DMS153 treated with DMSO at 0.1 percent for 48 hours (cell line): ENCODE measurements at regions not wholly inside any gene's neighbourhood (a gene's known extent, or its start where the extent isn't known, plus 50 kb on each side); places are given as distances from the start of the nearest gene placed in this dataset.

ENCODE experiments used
- DNase-seq: peaks from one replicate; lab custom pipeline; 2025; ENCODE audit not compliant: unreplicated experiment; lab: John Stamatoyannopoulos, UW

DNA sequence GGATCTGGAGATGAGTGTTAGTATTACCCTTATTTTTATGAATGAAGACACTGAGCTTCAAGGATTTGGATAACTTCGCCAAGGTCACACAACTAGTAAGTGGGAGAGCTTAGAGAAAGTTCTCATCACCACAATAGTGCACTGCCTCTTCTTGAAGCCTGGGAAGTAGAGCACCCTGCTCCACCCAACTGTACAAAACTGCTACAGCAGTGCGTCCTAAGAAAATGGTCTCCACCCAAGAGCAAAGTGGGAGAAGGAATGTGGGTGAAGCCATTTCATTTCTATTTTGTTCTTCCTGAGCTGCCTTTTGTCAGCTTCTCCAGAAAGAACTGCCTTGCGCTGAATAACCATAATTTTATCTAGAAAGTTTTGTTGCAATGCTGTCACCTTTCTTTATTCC lies 403.9 kb upstream of the FAT3 start:
- no peak for DNase-seq

DNA sequence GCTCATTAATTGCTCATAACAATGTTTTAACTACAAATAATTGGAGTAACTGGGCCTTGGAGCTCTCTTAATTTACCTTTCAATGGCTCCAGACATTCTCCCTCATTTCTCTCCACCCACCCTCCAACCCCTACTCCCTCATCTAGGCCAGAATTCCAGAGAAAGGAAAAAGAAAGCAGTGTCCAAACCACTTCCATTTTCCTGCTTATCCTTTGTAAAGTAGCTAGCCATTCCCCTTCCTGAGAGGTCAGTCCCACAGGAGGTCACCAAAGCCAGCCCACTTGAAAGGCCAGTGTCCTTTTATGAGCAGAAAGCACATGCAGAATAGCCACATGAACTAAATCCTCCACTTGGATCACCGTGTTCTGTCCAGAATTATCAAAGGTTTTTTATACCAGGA lies 404.8 kb upstream of the FAT3 start:
- no peak for DNase-seq

- no peak for DNase-seq
Measured at GRCh38 chr11:91819195-91819594, 405.4 kb upstream of the FAT3 start.

DNA sequence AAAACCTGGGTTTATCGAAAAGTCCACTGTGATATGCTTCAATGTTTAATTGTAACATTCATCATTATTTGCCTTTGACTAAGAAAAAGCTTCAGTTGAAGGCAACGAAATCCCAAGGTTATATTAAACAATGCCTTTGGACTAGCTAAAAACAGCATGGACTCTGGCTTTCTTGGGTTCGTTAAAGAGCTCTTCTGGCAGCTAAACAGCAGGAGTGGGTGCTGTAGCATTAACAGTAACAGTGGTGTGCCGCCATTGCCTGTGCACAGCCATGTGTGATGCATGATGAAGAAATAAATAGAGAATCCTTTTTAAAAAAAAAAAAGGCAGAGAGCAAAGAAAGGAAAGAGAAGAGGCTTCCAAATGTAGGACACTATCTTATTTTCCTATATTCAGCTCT lies 406.6 kb upstream of the FAT3 start:
- no peak for DNase-seq

- DNase-seq: no peak
Measured at GRCh38 chr11:91813263-91813662, 411.4 kb upstream of the FAT3 start.

DNA sequence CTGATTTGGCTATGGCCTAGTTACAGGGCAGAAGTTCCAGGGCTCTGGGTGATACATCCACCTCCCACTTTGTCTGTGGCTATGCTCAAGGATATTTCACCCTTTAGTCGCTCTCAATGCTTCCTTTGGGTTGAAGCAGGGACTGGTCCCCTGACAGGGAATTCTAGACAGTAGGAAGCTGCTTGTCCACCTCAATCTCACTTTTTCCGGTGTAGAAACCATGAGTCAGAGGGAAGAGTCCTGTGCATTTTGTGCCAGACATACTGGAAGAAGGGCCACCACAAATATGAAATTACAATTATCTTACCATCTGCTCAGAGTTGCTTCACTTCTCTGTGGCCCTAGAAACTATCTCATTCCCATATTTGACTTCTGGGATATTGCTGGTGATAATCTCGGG lies 413.7 kb upstream of the FAT3 start:
- DNase-seq: no peak

GRCh38 chr11:91805293-91805692 lies 419.3 kb upstream of the FAT3 start:
- DNase-seq: no peak

- DNase-seq: no peak
Measured at GRCh38 chr11:91804042-91804441, 420.6 kb upstream of the FAT3 start.

DNA sequence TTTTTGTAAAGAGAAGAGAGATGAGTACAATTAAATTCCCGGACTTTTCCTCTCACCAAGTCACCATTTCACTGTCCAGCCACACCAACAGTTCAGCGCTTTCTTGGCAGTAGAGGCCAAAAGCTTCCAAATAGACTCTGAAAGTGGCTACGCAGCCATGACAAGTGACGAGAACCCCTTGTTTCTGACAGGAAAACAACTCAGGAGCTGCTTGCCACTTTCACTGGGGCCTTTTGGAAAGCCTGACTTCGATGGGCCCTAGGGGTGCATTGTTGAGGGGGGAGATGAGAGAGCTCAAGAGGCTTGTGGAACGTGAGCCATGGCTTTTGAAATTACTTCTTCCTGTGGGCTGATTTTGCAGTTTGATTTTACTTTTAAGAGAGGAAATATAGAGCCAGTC lies 422.1 kb upstream of the FAT3 start:
- DNase-seq: no peak

GRCh38 chr11:91800208-91800914 lies 424.3 kb upstream of the FAT3 start:
- no peak for DNase-seq

- no peak for DNase-seq
Measured at GRCh38 chr11:91798240-91798639, 426.4 kb upstream of the FAT3 start.

- DNase-seq: no peak
Measured at GRCh38 chr11:91796999-91797398, 427.6 kb upstream of the FAT3 start.

DNA sequence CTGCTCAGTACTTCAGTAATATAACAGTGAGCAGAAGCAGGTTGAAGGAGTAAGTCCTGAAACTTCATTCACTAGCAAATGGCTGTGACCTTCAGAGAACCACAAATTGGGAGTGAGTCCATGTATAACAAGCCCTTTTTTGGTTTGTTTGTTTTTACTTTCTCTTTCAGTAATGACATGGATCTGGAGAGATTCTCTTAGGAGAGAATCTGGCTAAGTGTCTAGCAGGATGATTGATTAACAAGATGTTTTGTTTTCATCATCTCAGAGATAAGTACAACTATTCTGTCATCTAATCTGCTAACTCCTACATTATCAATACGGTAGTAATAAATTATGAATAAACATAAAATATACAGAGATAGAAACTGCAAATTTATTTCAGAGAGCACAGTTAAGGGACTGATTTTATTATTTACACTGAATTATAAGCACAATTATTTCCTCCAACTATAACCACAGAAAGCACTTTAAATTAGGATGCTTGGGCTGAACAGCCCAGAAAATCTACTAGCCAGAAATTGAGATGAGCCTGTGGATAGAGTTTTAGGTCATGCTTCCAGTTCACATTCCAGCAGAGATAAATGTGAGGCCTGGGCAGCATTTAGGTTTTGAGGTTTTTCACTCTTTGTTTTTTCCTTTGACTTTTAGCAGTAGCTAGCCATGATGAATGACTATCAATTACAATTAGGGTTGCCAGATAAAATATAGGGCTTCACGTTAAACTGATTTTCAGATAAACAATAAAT lies 429.3 kb upstream of the FAT3 start:
- no peak for DNase-seq

GRCh38 chr11:91794146-91794545 lies 430.5 kb upstream of the FAT3 start:
- no peak for DNase-seq

GRCh38 chr11:91792779-91793262 lies 431.8 kb upstream of the FAT3 start:
- DNase-seq: no peak

- DNase-seq: no peak
Measured at GRCh38 chr11:91791171-91791468, 433.5 kb upstream of the FAT3 start.

DNA sequence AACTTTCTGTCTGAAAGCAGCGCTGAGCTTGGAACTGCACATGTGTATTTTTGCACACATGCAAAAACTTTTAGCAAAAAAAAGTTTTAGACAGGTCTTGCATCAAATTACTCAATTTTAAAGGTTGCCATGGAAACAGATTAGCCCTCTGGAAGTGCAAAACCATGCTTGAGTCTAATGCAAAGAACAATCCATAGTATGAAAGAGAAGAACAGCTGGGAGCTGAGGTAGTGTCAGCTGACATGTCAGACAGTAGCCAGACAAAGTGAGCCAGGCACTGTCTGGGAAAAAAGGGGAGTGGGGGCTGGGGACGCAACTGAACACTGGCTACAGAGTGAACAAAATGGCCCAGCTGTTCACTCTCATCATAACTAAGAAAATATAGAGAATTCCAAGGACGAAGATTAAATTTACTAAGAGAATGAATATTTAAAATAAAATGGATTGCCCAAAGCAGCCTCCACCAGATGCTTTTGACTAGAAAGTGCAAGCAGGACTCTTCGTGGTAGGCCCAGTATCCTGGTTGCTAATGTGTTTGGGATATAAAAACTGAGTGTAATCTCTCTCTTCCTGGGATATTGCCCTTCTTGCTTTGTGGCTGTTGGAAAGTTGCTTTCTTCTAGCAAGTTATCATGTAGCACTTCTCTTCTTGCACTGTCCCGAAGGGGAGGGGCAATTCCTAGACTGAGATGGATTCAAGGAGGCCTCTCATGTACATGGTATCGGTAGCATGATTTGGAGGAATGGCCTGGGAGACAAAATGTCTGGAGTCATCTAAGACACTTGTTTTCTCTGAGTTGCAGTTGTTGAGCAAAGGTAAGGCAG lies 434.1 kb upstream of the FAT3 start:
- DNase-seq: no peak

DNA sequence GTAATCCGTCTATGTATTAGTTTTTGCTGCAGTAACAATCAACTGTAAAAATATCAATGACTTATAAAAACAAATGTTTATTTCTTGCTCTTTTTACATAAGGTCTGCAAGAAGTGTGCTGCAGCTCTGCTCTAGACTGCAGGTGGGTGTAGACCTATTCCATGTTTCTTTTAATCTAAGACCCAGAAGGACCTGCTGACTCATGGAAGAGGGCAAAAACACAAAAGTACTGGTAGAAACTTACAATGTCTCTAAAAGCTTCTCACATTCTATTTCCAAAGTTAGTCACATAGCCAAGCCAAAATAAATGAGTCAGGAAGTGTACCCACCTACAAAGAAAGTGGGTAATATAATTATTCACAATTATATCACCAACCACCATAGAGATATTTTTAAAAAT lies 435.9 kb upstream of the FAT3 start:
- DNase-seq: no peak

GRCh38 chr11:91786097-91786496 lies 438.5 kb upstream of the FAT3 start:
- no peak for DNase-seq

DNA sequence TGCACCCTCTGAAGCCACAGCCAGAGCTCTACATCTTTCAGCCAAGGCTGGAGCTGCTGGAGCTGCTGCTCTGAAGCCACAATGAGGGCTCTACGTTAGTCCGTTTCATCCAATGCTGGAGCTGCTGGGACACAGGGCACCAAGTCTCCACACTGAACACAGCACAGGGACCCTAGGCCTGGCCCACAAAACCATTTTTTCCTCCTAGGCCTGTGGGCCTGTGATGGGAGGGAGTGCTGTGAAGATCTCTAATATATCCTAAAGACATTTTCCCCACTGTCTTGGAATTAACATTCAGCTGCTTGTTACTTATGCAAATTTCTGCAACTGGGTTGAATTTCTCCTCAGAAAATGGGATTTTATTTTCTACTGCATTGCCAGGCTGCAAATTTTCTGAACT lies 441.4 kb upstream of the FAT3 start:
- no peak for DNase-seq

- DNase-seq: no peak
Measured at GRCh38 chr11:91778758-91779157, 445.9 kb upstream of the FAT3 start.

GRCh38 chr11:91776655-91777054 lies 448.0 kb upstream of the FAT3 start:
- DNase-seq: no peak
